GM10266 (cell line): ENCODE measurements at regions not wholly inside any gene's neighbourhood (a gene's known extent, or its start where the extent isn't known, plus 50 kb on each side); places are given as distances from the start of the nearest gene placed in this dataset.

Experiments used
- DNase-seq: peaks from one replicate; pipeline ENCODE4 v3.0.0; 2012; ENCODE audit errors: extremely low spot score
- TF ChIP-seq, protein P1 (sequence below): IDR thresholded peaks from 2 replicates; pipeline ENCODE4 v1.5.1; 2012; ENCODE audit warnings: mild to moderate bottlenecking, low read depth; ENCODE audit not compliant: control insufficient read depth, insufficient read depth; ENCODE audit errors: missing control alignments

DNA sequence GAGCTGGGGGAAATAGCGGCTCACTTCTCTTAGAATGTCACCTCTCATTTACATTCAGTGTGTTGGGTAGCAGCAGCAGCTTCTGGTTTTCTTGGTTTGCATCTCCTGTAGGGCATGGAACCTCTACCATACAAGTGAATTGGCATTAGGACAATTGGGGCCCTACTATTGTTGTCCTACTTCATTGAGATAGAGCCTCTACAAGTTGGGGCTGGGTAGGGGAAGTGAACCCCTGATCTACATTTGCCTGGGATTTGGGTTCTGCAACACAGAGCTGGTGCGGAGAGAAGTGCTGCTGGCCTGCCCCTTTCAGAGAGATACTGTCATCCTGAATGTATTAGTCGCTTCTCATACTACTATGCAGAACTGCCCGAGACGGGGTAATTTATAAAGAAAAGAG lies 391.6 kb upstream of the HS6ST1 start:
- DNase-seq = no peak
- TF ChIP-seq, protein P1, sequence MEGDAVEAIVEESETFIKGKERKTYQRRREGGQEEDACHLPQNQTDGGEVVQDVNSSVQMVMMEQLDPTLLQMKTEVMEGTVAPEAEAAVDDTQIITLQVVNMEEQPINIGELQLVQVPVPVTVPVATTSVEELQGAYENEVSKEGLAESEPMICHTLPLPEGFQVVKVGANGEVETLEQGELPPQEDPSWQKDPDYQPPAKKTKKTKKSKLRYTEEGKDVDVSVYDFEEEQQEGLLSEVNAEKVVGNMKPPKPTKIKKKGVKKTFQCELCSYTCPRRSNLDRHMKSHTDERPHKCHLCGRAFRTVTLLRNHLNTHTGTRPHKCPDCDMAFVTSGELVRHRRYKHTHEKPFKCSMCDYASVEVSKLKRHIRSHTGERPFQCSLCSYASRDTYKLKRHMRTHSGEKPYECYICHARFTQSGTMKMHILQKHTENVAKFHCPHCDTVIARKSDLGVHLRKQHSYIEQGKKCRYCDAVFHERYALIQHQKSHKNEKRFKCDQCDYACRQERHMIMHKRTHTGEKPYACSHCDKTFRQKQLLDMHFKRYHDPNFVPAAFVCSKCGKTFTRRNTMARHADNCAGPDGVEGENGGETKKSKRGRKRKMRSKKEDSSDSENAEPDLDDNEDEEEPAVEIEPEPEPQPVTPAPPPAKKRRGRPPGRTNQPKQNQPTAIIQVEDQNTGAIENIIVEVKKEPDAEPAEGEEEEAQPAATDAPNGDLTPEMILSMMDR = no peak

DNA sequence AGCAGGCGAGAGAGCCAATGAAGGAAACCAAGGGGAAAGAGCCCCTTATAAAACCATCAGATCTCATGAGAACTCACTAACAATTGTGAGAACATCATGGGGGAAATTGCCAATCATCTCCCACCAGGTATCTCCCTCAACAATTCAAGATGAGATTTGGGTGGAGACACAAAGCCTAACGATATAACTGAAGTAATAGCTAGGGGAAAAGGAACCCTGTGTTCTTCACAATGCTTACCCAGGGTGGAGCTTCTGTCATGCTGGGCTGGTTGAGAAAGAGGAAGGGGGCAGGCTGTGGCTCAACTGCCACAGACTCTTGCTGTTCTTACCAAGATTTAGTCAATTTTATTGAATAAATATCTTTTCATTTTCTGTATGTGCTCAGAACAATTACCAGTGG lies 392.1 kb upstream of the HS6ST1 start:
- TF ChIP-seq, protein P1 = no peak
- no peak for DNase-seq

DNA sequence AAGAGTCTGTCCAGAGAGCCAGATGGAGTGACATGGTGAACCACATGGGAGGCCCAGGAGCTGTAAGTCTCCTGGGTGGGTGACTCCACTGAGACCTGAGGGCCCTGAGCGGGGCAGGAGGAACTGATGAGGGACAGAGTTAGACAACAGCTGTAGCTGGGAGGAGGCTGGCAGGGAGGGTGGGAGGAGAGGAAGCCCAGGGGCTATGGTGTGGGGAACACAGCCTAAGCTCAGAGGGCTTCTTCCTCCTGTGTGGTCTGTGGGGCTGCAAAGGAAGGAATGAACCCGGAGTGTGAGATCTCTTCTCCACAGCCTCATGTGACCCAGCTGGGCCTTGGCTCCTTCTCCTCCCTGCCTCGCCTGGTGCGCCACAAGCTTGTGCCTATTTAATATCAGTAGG lies 395.6 kb upstream of the HS6ST1 start:
- DNase-seq = no peak
- TF ChIP-seq, protein P1 = no peak

DNA sequence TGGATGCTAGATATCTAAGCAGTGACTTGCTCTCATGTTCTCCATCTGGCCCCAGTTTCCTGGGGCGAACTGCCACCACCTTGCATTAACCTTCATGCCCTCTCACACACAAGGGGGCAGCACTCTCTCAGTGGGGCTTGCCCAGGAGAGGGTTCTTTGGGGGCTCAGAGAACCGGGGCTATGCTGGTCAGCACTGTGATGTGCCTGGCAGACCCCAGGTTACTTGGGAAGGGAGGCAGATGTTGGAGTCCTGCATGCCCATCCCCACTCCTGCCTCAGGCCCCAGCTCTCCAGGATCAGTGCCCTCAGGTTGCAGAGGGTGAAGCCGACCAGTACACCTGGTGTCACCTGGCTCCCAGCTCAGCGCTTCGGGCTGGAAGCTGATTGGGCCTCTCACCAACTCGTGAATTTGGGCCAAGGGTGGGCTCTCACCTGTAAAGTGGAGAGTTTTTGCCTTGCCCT lies 396.2 kb upstream of the HS6ST1 start:
- DNase-seq = no peak

DNA sequence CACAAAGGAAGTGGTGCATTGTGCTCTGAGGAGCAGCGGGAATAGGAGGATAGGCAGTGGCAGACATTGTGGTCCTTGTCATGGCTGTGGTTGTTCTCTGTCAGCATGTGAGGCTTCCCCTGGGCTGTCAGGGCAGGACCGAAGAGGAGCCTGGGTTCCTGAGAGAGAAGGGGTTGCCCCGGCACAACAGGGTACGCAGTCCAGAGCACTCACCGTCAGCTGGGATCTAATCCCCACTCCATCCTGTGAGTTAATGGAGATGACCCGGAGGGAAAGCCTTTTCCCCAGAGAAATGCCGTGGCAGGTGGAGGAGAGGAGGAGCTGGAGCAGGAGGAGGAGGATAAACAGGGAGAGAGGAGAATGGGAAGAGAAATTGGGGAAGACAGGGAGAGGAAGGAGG lies 396.7 kb upstream of the HS6ST1 start:
- TF ChIP-seq, protein P1 = no peak
- no peak for DNase-seq

More for the DNA sequence above, 396.2 kb upstream of the HS6ST1 start:
- TF ChIP-seq, protein P1 = no peak

DNA sequence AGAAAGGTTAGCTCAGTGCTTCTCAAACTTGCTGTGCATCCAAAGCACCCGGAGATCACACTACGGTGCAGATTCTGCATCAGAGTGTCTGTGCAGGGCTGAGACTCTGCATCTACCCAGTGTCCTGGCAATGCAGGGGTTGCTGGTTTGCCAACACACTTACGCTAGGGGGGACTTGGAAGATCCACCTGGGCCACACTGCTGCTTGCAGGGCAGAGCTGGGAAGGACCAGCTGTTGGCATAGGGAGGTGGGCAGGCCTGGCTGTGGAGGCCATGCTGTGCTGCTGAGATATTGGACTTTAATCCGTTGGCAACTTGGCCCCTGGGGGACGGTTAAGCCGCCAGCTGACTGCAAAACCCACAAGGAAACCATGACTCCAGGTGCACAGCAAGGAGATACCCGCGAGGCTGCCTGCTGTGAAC lies 397.6 kb upstream of the HS6ST1 start:
- no peak for DNase-seq

More for the DNA sequence above, 397.6 kb upstream of the HS6ST1 start:
- TF ChIP-seq, protein P1 = no peak
